ENCODE measurements at regions not wholly inside any gene's neighbourhood (a gene's known extent, or its start where the extent isn't known, plus 50 kb on each side); places are given as distances from the start of the nearest gene placed in this dataset.

DNA sequence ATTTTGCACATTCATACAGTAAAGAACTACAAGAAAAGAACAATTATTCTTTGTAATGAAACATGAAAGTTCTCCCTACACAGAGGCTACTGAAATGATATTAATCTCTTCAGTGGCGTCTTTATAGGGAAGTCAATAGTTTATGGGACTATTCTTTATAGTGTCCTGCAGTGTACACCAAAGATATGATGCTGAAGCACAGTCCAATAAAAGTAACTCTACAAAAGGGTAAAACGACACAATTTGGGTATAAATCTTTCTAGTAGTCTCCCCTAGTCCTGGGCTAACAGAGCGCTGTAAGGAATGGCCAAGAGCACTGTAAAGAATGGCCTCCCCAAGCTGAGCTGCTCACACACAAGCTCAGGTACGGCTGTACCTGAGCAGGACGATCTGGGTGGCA, 101.1 kb upstream of the FUNDC1 start:
- H3K9me1 ChIP-seq (replicated peaks; ENCODE audit: control insufficient read depth, extremely low read depth, insufficient read depth, low read length), result no peaks in the 10 kb centered on the region
- no peaks in the 10 kb centered on the region for H3K27me3 ChIP-seq (ENCODE audit: control insufficient read depth in 2 of 2, insufficient read depth in 2 of 2, low read length in 2 of 2)
- H4K20me1 ChIP-seq (replicated peaks; ENCODE audit: control insufficient read depth, extremely low read depth, insufficient read depth, low read length), result no peaks in the 10 kb centered on the region
- no peaks in the 10 kb centered on the region for H3K4me1 ChIP-seq (ENCODE audit: control insufficient read depth, extremely low read depth, insufficient read depth, low read length)
- H3K79me2 ChIP-seq (ENCODE audit: control insufficient read depth, insufficient read depth, low read length), result no peaks in the 10 kb centered on the region
- ChIA-PET CTCF (no interaction called here), POLR2A (interaction anchor here (0.7 kb wide), 1 partner anchor 1189 kb away, joined by 3 read pairs; no protein-coding TSS in a partner anchor)
- no peak for FAIRE-seq
- no peaks in the 10 kb centered on the region for H3K36me3 ChIP-seq (ENCODE audit: control insufficient read depth in 2 of 2, extremely low read depth in 1 of 2, insufficient read depth in 2 of 2, low read length in 2 of 2)
- no peak overlapping the region for H3K27ac ChIP-seq (ENCODE audit: insufficient read depth, low read depth, low read length)
- H3K9ac ChIP-seq (replicated peaks; ENCODE audit: extremely low read depth, insufficient read depth, low read length), result no peak overlapping the region
- H3K4me2 ChIP-seq (ENCODE audit: insufficient read depth, low read length), result no peak overlapping the region
- no peaks in the 10 kb centered on the region for H3K9me3 ChIP-seq (replicated peaks; ENCODE audit: control insufficient read depth, insufficient read depth, low read length)
- intact Hi-C loops (cut with micrococcal nuclease), result no loop called here
- no peak overlapping the region for H3K4me3 ChIP-seq (replicated peaks in 1 of 3; ENCODE audit: insufficient read depth in 1 of 3, low read depth in 1 of 3, low read length in 3 of 3)
- no TSS peak for BruUV-seq (replicated peaks)
- dilution Hi-C loops (cut with MboI; ENCODE audit: extremely low pct_ligation_motif_present, low sequenced_read_pairs), result no loop called here
- TF ChIP-seq POLR2AphosphoS5 (IDR thresholded peaks at IDR 0.05; ENCODE audit: insufficient read depth, low read depth, low read length) (no peak), GATA2 (IDR thresholded peaks at IDR 0.05; ENCODE audit: insufficient read depth, insufficient read length, low read depth, low read length) (no peak), MYC (IDR thresholded peaks at IDR 0.05; ENCODE audit: low read depth, low read length) (no peak), JUN (IDR thresholded peaks at IDR 0.05; ENCODE audit: borderline replicate concordance, insufficient read depth, insufficient read length, low read depth) (no peak), FOS (IDR thresholded peaks at IDR 0.05; ENCODE audit: borderline replicate concordance, insufficient read depth, low read length) (no peak), EZH2 (IDR thresholded peaks at IDR 0.05; ENCODE audit: borderline replicate concordance, low read depth, low read length, severe bottlenecking) (no peak), POLR2A (IDR thresholded peaks at IDR 0.05; ENCODE audit: low read depth, low read length) (no peak)
- TF ChIP-seq, protein P1, sequence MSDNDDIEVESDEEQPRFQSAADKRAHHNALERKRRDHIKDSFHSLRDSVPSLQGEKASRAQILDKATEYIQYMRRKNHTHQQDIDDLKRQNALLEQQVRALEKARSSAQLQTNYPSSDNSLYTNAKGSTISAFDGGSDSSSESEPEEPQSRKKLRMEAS (IDR thresholded peaks at IDR 0.05; ENCODE audit: insufficient read depth, insufficient read length), result no peak
- TF ChIP-seq, protein P2, sequence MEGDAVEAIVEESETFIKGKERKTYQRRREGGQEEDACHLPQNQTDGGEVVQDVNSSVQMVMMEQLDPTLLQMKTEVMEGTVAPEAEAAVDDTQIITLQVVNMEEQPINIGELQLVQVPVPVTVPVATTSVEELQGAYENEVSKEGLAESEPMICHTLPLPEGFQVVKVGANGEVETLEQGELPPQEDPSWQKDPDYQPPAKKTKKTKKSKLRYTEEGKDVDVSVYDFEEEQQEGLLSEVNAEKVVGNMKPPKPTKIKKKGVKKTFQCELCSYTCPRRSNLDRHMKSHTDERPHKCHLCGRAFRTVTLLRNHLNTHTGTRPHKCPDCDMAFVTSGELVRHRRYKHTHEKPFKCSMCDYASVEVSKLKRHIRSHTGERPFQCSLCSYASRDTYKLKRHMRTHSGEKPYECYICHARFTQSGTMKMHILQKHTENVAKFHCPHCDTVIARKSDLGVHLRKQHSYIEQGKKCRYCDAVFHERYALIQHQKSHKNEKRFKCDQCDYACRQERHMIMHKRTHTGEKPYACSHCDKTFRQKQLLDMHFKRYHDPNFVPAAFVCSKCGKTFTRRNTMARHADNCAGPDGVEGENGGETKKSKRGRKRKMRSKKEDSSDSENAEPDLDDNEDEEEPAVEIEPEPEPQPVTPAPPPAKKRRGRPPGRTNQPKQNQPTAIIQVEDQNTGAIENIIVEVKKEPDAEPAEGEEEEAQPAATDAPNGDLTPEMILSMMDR (IDR thresholded peaks at IDR 0.05; ENCODE audit: extremely low read depth in 1 of 2, insufficient read depth in 1 of 2, low read depth in 1 of 2, low read length in 2 of 2), result no peak
- no peak for DNase-seq (ENCODE audit: low read depth, low spot score)
- no peak overlapping the region for H2AFZ ChIP-seq (ENCODE audit: low read depth, low read length)
